Kidney (tissue), 13 donors: ENCODE measurements at regions not wholly inside any gene's neighbourhood (a gene's known extent, or its start where the extent isn't known, plus 50 kb on each side); places are given as distances from the start of the nearest gene placed in this dataset.

Experiments
- DNase-seq, 5 donors: peaks; one replicate each; pipeline ENCODE4 v3.0.0-alpha.2; 2013 to 2020
- FAIRE-seq: peaks from 2 replicates; lab custom pipeline; 2012; peaks lifted over from hg19 to GRCh38; lab: Jason Lieb, UNC
- H3K27ac ChIP-seq, 2 donors: one replicate each; pipeline ENCODE4 v1.7.0; 2013; ENCODE audit warnings: low read depth in 2 of 2, low read length in 2 of 2, inconsistent platforms in 1 of 2
- H3K27me3 ChIP-seq: one replicate; pipeline ENCODE4 v1.7.1; 2013; ENCODE audit warnings: low read length, inconsistent platforms; ENCODE audit not compliant: control insufficient read depth, insufficient read depth
- H3K36me3 ChIP-seq, 3 donors: one replicate each; pipeline versions ENCODE4 v1.7.0 to v1.7.1; 2013; ENCODE audit warnings: low read length in 3 of 3, control low read depth in 1 of 3, inconsistent platforms in 1 of 3; ENCODE audit not compliant: insufficient read depth in 3 of 3, control insufficient read depth in 2 of 3
- H3K4me1 ChIP-seq, 3 donors: one replicate each; pipeline versions ENCODE4 v1.7.0 to v1.7.1; 2013; ENCODE audit warnings: low read length in 3 of 3, inconsistent platforms in 1 of 3, low read depth in 1 of 3; ENCODE audit not compliant: control insufficient read depth in 2 of 3, insufficient read depth in 2 of 3
- H3K4me3 ChIP-seq, 3 donors: one replicate each; pipeline versions ENCODE4 v1.7.0 to v1.8.1; 2013; ENCODE audit warnings: low read length in 3 of 3, control low read depth in 1 of 3, inconsistent platforms in 1 of 3
- H3K9ac ChIP-seq, 3 donors: one replicate each; pipeline versions ENCODE4 v1.7.0 to v1.7.1; 2013; ENCODE audit warnings: low read length in 3 of 3, control low read depth in 1 of 3, inconsistent platforms in 1 of 3
- H3K9me3 ChIP-seq, 3 donors: one replicate each; pipeline versions ENCODE4 v1.7.0 to v1.7.1; 2013; ENCODE audit warnings: low read length in 3 of 3, control low read depth in 1 of 3, inconsistent platforms in 1 of 3; ENCODE audit not compliant: control insufficient read depth in 2 of 3, insufficient read depth in 1 of 3
- intact Hi-C: fragments of 100-400 bp; cut with DNase I; formaldehyde crosslinking; loops from one replicate; pipeline ENCODE4 v1.11.1; 2022
- TF ChIP-seq, protein P1 (sequence below): IDR thresholded peaks from 3 replicates; pipeline ENCODE4 v1.5.1; 2012; ENCODE audit warnings: mild to moderate bottlenecking, moderate library complexity, borderline replicate concordance; ENCODE audit not compliant: insufficient read depth; ENCODE audit errors: extremely low read depth
- donor health status: control.
- donor health status: control.
- donor health status: control.
- donor health status: control.
- donor health status: control.
- donor health status: DM: yes; HTN: yes; CAD: no.
- donor health status: Normal renal cell carcinoma (clear cell type).

GRCh38 chr18:11316546-11316945 is 167.2 kb upstream of the PIEZO2 start:
- no peak for DNase-seq
- H3K4me1 ChIP-seq, result no peaks in the 10 kb centered on the region
- TF ChIP-seq, protein P1, sequence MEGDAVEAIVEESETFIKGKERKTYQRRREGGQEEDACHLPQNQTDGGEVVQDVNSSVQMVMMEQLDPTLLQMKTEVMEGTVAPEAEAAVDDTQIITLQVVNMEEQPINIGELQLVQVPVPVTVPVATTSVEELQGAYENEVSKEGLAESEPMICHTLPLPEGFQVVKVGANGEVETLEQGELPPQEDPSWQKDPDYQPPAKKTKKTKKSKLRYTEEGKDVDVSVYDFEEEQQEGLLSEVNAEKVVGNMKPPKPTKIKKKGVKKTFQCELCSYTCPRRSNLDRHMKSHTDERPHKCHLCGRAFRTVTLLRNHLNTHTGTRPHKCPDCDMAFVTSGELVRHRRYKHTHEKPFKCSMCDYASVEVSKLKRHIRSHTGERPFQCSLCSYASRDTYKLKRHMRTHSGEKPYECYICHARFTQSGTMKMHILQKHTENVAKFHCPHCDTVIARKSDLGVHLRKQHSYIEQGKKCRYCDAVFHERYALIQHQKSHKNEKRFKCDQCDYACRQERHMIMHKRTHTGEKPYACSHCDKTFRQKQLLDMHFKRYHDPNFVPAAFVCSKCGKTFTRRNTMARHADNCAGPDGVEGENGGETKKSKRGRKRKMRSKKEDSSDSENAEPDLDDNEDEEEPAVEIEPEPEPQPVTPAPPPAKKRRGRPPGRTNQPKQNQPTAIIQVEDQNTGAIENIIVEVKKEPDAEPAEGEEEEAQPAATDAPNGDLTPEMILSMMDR, result no peak
- no peak for FAIRE-seq
- H3K9ac ChIP-seq, result no peak overlapping the region
- no peak overlapping the region for H3K27ac ChIP-seq
- H3K27me3 ChIP-seq, result no peaks in the 10 kb centered on the region
- no peaks in the 10 kb centered on the region for H3K36me3 ChIP-seq
- intact Hi-C loops, result no loop called here
- H3K4me3 ChIP-seq, result no peak overlapping the region
- no peaks in the 10 kb centered on the region for H3K9me3 ChIP-seq

GRCh38 chr18:11310476-11311086 is 161.2 kb upstream of the PIEZO2 start:
- H3K27ac ChIP-seq, result no peak overlapping the region
- no peaks in the 10 kb centered on the region for H3K27me3 ChIP-seq
- FAIRE-seq, result peak; percentile 29
- no peaks in the 10 kb centered on the region for H3K36me3 ChIP-seq
- H3K4me3 ChIP-seq, result no peak overlapping the region
- no peaks in the 10 kb centered on the region for H3K4me1 ChIP-seq
- DNase-seq, result peak; percentile 38 to 58 (median 47)
- no peak overlapping the region for H3K9ac ChIP-seq
- intact Hi-C loops, result no loop called here
- no peaks in the 10 kb centered on the region for H3K9me3 ChIP-seq
- TF ChIP-seq, protein P1, result peak; percentile 62

- Histone ChIP-seq H3K9me3 (no peaks in the 10 kb centered on the region), H3K27ac (no peak overlapping the region), H3K4me3 (no peak overlapping the region), H3K9ac (no peak overlapping the region), H3K4me1 (no peaks in the 10 kb centered on the region), H3K27me3 (no peaks in the 10 kb centered on the region), H3K36me3 (no peaks in the 10 kb centered on the region)
- TF ChIP-seq, protein P1, result peak; percentile 32
- DNase-seq (no peak), FAIRE-seq (no peak)
- intact Hi-C loops, result no loop called here
These were observed 159.8 kb upstream of the PIEZO2 start for GRCh38 chr18:11309172-11309571.

GRCh38 chr18:11308499-11308898 is 159.1 kb upstream of the PIEZO2 start:
- H3K27ac ChIP-seq, result no peak overlapping the region
- FAIRE-seq, result no peak
- no peaks in the 10 kb centered on the region for H3K4me1 ChIP-seq
- H3K9ac ChIP-seq, result no peak overlapping the region
- H3K27me3 ChIP-seq, result no peaks in the 10 kb centered on the region
- no peaks in the 10 kb centered on the region for H3K36me3 ChIP-seq
- intact Hi-C loops, result no loop called here
- DNase-seq, result no peak
- H3K9me3 ChIP-seq, result peaks cover 0 to 3% (median 0%) of the 10 kb centered on the region in 3 donors
- TF ChIP-seq, protein P1, result no peak
- H3K4me3 ChIP-seq, result no peak overlapping the region
